CD4-positive, alpha-beta T cell (primary cell): ENCODE measurements at regions not wholly inside any gene's neighbourhood (a gene's known extent, or its start where the extent isn't known, plus 50 kb on each side); places are given as distances from the start of the nearest gene placed in this dataset.

ENCODE experiments used
- ATAC-seq: fragments of 200-7000 bp; cut with Tn5 transposase; one replicate; pipeline ENCODE4 v1.10.0; 2022; ENCODE audit warnings: mild to moderate bottlenecking; ENCODE audit not compliant: poor library complexity
- CTCF ChIA-PET: fragments of 350-600 bp; sonication (Branson Sonifier 250); formaldehyde crosslinking; loops from one replicate; lab custom pipeline; 2021; ENCODE audit warnings: antibody characterized with exemption, inconsistent platforms; lab: Charles Lee
- POLR2A ChIA-PET: fragments of 350-600 bp; sonication (Branson Sonifier 250); formaldehyde crosslinking; loops from one replicate; lab custom pipeline; 2021; ENCODE audit warnings: antibody characterized with exemption, inconsistent platforms; lab: Charles Lee
- DNase-seq, 14 experiments: peaks; one replicate each; pipeline ENCODE4 v3.0.0-alpha.2; 2013 to 2020; ENCODE audit warnings: mixed read lengths in 2 of 14
- H3K27ac ChIP-seq, 2 donors: one replicate each; pipeline versions ENCODE4 v1.5.1 to v1.7.0; 2013; ENCODE audit warnings: low read length in 2 of 2, low read depth in 1 of 2, mild to moderate bottlenecking in 1 of 2
- H3K27me3 ChIP-seq, 2 experiments: 1 replicate in 1 of 2; 2 replicates in 1 of 2; pipeline versions ENCODE4 v1.6.1 to v1.7.0; 2013; ENCODE audit warnings: low read length in 2 of 2, control low read depth in 1 of 2, mild to moderate bottlenecking in 1 of 2, moderate library complexity in 1 of 2; ENCODE audit not compliant: insufficient read depth in 2 of 2, control insufficient read depth in 1 of 2
- H3K36me3 ChIP-seq: one replicate; pipeline ENCODE4 v1.6.1; 2013; ENCODE audit warnings: low read length, control low read depth; ENCODE audit not compliant: insufficient read depth
- H3K4me1 ChIP-seq: one replicate; pipeline ENCODE4 v1.6.1; 2013; ENCODE audit warnings: low read length, control low read depth; ENCODE audit not compliant: insufficient read depth
- H3K4me3 ChIP-seq: one replicate; pipeline ENCODE4 v1.5.1; 2013; ENCODE audit warnings: mild to moderate bottlenecking, low read length, moderate library complexity
- H3K9me3 ChIP-seq, 2 experiments: 1 replicate in 1 of 2; 2 replicates in 1 of 2; pipeline versions ENCODE4 v1.6.1 to v1.7.0; 2013; ENCODE audit warnings: low read length in 2 of 2, mild to moderate bottlenecking in 2 of 2, control low read depth in 1 of 2, moderate library complexity in 1 of 2; ENCODE audit not compliant: control insufficient read depth in 1 of 2, insufficient read depth in 1 of 2
- H3K27ac Mint-ChIP-seq: one replicate; pipeline ENCODE4 v1.8.0; 2020; ENCODE audit warnings: mixed read lengths
- H3K27me3 Mint-ChIP-seq: one replicate; pipeline ENCODE4 v1.8.0; 2021; ENCODE audit warnings: mixed read lengths
- H3K36me3 Mint-ChIP-seq: one replicate; pipeline ENCODE4 v1.8.0; 2021; ENCODE audit warnings: low read depth, mixed read lengths
- H3K4me1 Mint-ChIP-seq: one replicate; pipeline ENCODE4 v1.8.0; 2021; ENCODE audit warnings: low read depth, mixed read lengths
- H3K4me3 Mint-ChIP-seq: one replicate; pipeline ENCODE4 v1.8.0; 2020; ENCODE audit warnings: mild to moderate bottlenecking, mixed read lengths
- H3K9me3 Mint-ChIP-seq: one replicate; pipeline ENCODE4 v1.8.0; 2020; ENCODE audit warnings: mixed read lengths
- intact Hi-C, 2 experiments: fragments of 100-400 bp; cut with DNase I in 1 of 2; cut with micrococcal nuclease in 1 of 2; formaldehyde crosslinking; loops; one replicate each; pipeline versions ENCODE4 v1.15.1 to v1.9.0; 2023 to 2025; cut with DNase I, micrococcal nuclease
- TF ChIP-seq, protein P1 (sequence below): fragments of 200-600 bp; IDR thresholded peaks from one replicate; pipeline ENCODE4 v1.8.0; 2022; ENCODE audit warnings: antibody characterized with exemption, mild to moderate bottlenecking

DNA sequence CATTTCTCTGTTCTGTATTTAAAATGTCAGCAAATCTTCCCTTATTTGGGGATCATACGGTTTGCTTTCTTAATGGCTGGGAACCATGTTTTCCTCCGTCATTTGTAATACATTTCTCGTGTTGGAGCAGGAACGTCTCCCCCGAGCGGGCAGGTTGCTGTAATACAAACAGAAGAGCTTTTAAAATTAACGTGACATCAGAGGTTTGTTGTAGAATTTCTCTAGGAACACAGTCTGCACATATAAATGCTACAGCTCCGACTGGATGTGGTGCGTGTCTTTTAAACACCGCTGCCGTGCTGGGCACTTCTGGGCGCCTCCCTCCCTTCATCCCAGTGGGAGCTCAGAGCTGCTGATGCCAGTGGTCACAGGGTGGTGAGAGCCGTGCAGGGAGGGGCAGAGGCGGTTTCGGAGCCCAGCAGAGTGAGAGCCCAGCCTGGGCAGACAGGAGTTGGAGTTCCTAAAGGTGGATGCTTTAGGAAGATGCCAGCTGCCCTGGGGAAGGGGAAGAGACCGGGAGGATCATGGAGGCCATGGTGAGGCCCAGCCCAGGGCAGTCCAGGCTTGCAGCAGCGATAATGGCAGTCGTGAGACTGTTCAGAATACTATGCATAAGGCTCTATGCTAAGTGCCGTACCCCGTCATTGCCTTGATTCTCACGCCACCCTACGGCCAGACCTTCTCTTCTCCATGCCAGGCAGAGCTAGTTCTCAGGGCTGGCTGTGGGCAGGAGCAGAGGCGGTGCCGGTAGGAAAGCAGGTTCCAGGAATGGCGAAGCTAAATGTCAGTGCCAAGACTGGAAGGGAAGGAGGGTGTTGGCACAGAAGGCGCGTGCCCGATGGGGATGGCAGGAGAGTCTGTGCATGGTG is 96.2 kb downstream of the GLRX3 start:
- Mint-ChIP-seq H3K27me3 (no peaks in the 10 kb centered on the region), H3K9me3 (peaks cover 6% of the 10 kb centered on the region), H3K4me3 (no peak overlapping the region), H3K4me1 (no peaks in the 10 kb centered on the region), H3K27ac (no peak overlapping the region), H3K36me3 (no peaks in the 10 kb centered on the region)
- Histone ChIP-seq H3K27ac (no peak overlapping the region), H3K9me3 (peaks cover 8 to 13% of the 10 kb centered on the region in 2 experiments), H3K4me1 (no peaks in the 10 kb centered on the region), H3K27me3 (no peaks in the 10 kb centered on the region), H3K36me3 (no peaks in the 10 kb centered on the region), H3K4me3 (no peak overlapping the region)
- POLR2A ChIA-PET = no interaction called here
- ATAC-seq = no peak
- intact Hi-C loops = no loop called here
- TF ChIP-seq, protein P1, sequence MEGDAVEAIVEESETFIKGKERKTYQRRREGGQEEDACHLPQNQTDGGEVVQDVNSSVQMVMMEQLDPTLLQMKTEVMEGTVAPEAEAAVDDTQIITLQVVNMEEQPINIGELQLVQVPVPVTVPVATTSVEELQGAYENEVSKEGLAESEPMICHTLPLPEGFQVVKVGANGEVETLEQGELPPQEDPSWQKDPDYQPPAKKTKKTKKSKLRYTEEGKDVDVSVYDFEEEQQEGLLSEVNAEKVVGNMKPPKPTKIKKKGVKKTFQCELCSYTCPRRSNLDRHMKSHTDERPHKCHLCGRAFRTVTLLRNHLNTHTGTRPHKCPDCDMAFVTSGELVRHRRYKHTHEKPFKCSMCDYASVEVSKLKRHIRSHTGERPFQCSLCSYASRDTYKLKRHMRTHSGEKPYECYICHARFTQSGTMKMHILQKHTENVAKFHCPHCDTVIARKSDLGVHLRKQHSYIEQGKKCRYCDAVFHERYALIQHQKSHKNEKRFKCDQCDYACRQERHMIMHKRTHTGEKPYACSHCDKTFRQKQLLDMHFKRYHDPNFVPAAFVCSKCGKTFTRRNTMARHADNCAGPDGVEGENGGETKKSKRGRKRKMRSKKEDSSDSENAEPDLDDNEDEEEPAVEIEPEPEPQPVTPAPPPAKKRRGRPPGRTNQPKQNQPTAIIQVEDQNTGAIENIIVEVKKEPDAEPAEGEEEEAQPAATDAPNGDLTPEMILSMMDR = no peak
- CTCF ChIA-PET = no interaction called here
- DNase-seq = no peak

DNA sequence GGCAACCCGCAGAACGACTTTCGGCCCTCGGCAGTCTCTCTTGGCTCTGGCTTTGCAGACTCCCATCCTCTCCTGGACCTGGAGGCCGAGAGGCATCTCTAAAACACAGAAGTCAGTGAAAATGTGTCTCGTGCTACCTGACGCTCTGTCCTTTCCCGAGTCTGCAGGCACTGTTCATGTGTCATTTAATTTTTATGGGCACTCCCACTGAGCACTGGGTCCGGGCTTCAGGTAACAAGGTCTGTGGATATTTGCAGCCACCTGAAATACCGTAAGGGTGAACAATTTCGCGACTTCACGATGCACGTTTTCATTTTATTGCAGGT is 96.8 kb downstream of the GLRX3 start:
- TF ChIP-seq, protein P1 = no peak
- Histone ChIP-seq H3K27ac (no peak overlapping the region), H3K27me3 (no peaks in the 10 kb centered on the region), H3K4me1 (no peaks in the 10 kb centered on the region), H3K4me3 (no peak overlapping the region), H3K9me3 (peaks cover 2 to 9% of the 10 kb centered on the region in 2 experiments), H3K36me3 (no peaks in the 10 kb centered on the region)
- Mint-ChIP-seq H3K4me1 (no peaks in the 10 kb centered on the region), H3K27ac (no peak overlapping the region), H3K9me3 (peaks cover 6% of the 10 kb centered on the region), H3K27me3 (no peaks in the 10 kb centered on the region), H3K4me3 (no peak overlapping the region), H3K36me3 (no peaks in the 10 kb centered on the region)
- ATAC-seq (no peak), DNase-seq (no peak)
- POLR2A ChIA-PET = no interaction called here
- intact Hi-C loops = no loop called here
- CTCF ChIA-PET = no interaction called here

DNA sequence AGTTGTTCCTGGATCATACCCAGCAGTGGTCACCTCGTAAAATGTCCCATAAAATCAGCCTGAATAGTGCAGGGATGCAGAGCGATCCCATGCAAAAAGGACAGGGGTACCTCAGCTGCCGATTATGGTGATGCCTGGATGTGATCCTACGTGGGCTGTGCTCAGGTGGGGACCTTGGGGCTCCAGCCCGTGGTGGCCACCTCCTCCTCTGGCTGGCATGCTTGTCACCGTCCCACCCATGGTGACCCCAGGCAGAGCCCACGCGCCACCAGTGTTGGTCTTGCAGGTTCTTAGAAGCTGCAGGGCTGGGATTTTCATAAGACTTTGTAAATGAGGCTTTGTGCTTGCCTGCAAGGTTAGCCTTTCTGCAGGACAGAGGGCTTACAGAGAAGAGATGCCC is 97.2 kb downstream of the GLRX3 start:
- Histone ChIP-seq H3K27ac (no peak overlapping the region), H3K4me3 (no peak overlapping the region), H3K9me3 (peaks cover 0 to 8% of the 10 kb centered on the region in 2 experiments), H3K27me3 (no peaks in the 10 kb centered on the region), H3K36me3 (no peaks in the 10 kb centered on the region), H3K4me1 (no peaks in the 10 kb centered on the region)
- Mint-ChIP-seq H3K36me3 (no peaks in the 10 kb centered on the region), H3K27ac (no peak overlapping the region), H3K9me3 (peaks cover 1% of the 10 kb centered on the region), H3K4me3 (no peak overlapping the region), H3K27me3 (no peaks in the 10 kb centered on the region), H3K4me1 (no peaks in the 10 kb centered on the region)
- CTCF ChIA-PET = no interaction called here
- POLR2A ChIA-PET = no interaction called here
- ATAC-seq (no peak), DNase-seq (no peak)
- intact Hi-C loops = no loop called here
- TF ChIP-seq, protein P1 = no peak
